Neuron (in vitro differentiated cells): ENCODE measurements at regions not wholly inside any gene's neighbourhood (a gene's known extent, or its start where the extent isn't known, plus 50 kb on each side); places are given as distances from the start of the nearest gene placed in this dataset.
"Not testable (repeated sequence)": the region's sequence is repeated elsewhere in the genome, so short reads cannot be mapped to it uniquely, and the experiment has no call there.

ENCODE experiments used
- H2AFZ ChIP-seq: one replicate; pipeline ENCODE4 v1.6.1; 2013; ENCODE audit warnings: low read depth, mild to moderate bottlenecking, inconsistent platforms, low read length, moderate library complexity
- H3K27me3 ChIP-seq: one replicate; pipeline ENCODE4 v1.6.1; 2013; ENCODE audit warnings: low read length; ENCODE audit not compliant: insufficient read depth
- H3K36me3 ChIP-seq: one replicate; pipeline ENCODE4 v1.6.1; 2013; ENCODE audit warnings: low read length; ENCODE audit not compliant: insufficient read depth
- H3K4me1 ChIP-seq: one replicate; pipeline ENCODE4 v1.6.1; 2013; ENCODE audit warnings: low read length; ENCODE audit not compliant: insufficient read depth
- H3K4me3 ChIP-seq: 2 replicates; pipeline ENCODE4 v1.5.1; 2013; ENCODE audit warnings: mild to moderate bottlenecking, low read length, moderate library complexity
- H3K9me3 ChIP-seq: one replicate; pipeline ENCODE4 v1.6.1; 2013; ENCODE audit warnings: low read length

DNA sequence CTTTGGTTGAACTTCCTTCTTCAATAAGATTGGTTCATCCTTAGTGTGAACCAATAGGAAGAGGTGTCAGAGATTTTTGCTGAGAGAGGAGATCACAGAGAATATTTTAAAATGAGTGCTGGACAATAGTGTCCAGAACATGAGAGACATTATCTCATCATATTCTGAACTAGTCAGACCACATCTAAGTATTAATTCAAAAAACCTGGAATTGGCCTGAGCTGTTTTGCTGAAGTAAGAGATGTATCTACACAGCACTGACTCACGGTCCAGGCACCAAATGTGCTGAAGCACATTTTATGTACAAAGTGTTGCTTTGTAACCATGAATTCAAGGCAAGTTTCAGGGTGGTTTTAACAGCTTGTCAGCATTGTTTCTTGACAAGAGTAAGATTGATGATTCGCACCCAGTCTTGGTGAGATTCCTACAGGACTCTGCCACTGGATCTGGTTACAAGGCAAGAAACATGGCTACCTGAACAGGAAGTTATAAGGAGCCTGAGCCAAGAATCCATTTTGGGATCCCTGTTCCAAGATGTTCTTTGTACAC is 178.2 kb upstream of the HEY2 start:
- H3K36me3 ChIP-seq, result no peaks in the 10 kb centered on the region
- no peaks in the 10 kb centered on the region for H3K9me3 ChIP-seq
- H3K4me3 ChIP-seq, result no peak overlapping the region
- H2AFZ ChIP-seq, result no peak overlapping the region
- H3K4me1 ChIP-seq, result no peaks in the 10 kb centered on the region
- no peaks in the 10 kb centered on the region for H3K27me3 ChIP-seq

DNA sequence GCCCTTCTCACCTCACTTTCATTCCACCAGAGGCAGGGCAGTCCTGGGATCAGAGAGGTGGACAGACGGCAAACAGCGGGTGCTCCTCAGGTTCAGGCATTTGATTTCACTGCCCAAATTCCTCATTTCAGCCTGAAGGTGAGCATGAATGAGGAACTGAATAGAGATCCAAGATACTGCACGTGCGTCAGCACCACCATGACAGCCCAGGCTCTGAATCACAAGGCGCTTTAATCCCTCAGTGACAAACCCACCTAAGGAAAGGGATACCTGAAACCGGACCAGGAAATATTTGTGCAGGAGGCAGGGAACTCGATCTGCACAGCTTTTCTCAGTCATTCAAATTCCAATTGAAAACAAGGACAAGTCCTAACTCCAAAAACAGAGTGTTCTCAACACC is 174.8 kb upstream of the HEY2 start:
- Histone ChIP-seq H2AFZ (no peak overlapping the region), H3K9me3 (no peaks in the 10 kb centered on the region), H3K36me3 (no peaks in the 10 kb centered on the region), H3K4me1 (no peaks in the 10 kb centered on the region), H3K4me3 (no peak overlapping the region), H3K27me3 (no peaks in the 10 kb centered on the region)

DNA sequence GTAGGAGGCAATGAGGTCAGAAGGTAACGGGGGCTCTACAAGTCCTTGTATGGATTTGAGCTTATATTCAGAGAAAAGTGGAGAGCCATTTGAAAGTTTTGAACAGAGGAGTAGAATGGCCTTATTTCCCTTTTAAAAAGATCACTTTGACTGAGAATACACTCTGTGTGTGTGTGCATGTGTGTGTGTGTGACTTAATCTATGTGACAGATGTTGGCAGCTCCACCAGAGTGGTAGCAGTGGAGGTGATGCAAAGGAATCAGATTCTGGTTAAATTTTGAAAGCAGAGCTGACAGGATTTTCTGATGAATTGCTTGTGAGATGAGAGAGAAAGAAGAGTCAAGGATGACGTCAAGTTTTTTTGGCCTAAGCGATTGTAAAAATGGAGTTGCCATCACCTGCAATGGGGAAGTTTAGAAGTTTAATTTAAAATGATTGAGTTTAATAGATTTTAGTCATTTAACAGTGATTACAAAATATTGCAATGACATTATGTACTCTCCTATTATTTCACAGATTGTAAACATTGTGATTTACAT is 172.2 kb upstream of the HEY2 start:
- Histone ChIP-seq H3K4me3 (no peak overlapping the region), H3K36me3 (no peaks in the 10 kb centered on the region), H3K4me1 (no peaks in the 10 kb centered on the region), H3K27me3 (no peaks in the 10 kb centered on the region), H2AFZ (no peak overlapping the region), H3K9me3 (no peaks in the 10 kb centered on the region)

DNA sequence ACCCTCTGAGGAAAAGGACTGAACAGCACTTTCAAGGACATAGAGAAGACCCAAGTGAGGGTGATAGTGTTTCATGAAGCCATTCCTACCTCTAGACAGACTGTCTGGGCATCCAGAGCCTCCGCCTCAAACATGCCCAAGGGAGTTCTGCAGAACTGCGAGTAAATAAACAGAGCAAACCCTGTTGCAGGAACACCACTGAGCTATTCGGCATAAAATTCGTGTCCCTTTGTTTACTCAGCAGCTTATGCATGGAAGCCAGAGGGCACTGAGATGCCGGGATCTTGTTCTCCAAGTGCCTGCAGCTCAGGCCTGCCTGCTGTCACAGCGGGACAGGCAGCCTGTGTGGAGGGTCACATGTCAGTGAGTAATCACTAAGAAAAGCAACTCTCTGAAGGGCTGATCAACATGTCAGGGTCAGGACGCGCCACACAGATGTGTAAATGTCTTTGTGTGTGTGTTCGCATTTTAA is 164.9 kb upstream of the HEY2 start:
- no peak overlapping the region for H3K4me3 ChIP-seq
- no peaks in the 10 kb centered on the region for H3K36me3 ChIP-seq
- no peaks in the 10 kb centered on the region for H3K9me3 ChIP-seq
- no peaks in the 10 kb centered on the region for H3K27me3 ChIP-seq
- H3K4me1 ChIP-seq, result peaks cover 9% of the 10 kb centered on the region
- no peak overlapping the region for H2AFZ ChIP-seq

DNA sequence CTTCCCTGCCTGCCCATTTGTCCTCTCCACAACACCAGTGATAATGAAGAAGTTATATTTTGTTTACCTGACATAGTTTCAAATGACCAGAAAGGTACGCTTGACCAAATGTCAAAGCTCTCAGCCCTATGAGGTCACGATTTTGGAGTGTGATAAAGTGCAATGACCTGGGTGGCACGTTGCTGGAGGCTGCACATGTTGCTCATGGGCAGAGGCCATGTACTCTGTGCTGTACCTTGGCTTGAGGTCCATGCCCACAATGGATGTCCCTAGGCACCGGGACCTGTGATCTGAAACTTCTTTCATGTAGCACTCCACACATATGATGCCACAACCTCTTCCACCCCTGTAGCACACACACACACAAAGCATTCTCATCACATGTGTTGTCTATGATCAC is 164.0 kb upstream of the HEY2 start:
- no peaks in the 10 kb centered on the region for H3K9me3 ChIP-seq
- H3K4me3 ChIP-seq, result no peak overlapping the region

DNA sequence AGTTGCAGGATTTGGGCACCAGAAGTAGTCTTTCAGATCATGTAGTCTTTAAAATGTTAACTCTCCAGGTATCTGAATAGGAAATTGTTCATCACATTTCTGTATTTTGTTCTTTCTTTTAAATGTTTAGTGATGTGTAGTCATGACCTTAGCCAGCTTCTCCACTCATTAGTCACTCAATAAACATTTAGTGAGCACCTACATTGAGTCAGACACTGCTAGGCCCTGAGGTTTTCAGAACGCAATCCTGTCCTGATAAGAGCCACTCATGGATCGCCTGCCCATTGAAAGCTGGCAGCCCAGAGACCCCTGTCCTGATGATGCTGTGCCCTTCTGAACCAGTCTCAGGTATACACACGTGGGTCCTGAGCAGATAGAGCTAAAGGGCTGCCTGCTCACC is 163.4 kb upstream of the HEY2 start:
- Histone ChIP-seq H3K27me3 (no peaks in the 10 kb centered on the region), H3K4me3 (no peak overlapping the region)

More for the DNA sequence above, 164.0 kb upstream of the HEY2 start:
- H2AFZ ChIP-seq, result no peak overlapping the region
- no peaks in the 10 kb centered on the region for H3K27me3 ChIP-seq
- H3K36me3 ChIP-seq, result no peaks in the 10 kb centered on the region
- H3K4me1 ChIP-seq, result peaks cover 9% of the 10 kb centered on the region

DNA sequence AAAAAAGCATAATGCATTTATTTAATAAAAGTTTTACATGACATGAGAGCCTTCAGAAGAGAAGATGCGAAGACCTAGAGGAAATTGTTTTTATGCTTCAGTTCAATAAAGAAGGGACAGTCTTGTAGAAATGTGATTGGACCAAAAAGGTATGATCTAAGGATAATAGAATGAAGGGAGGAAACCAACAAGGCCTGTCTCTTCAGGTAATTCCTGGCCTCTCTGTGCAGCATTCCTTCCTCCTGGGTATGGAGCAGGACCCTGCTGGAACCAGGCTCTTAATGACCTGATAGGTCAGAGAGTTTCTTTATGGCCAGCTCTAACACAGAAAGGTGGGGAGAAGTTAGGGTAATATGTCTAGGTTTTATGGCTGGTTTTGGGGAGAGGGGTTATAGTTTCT is 162.8 kb upstream of the HEY2 start:
- Histone ChIP-seq H3K27me3 (no peaks in the 10 kb centered on the region), H3K36me3 (no peaks in the 10 kb centered on the region), H3K9me3 (no peaks in the 10 kb centered on the region), H2AFZ (no peak overlapping the region), H3K4me3 (no peak overlapping the region), H3K4me1 (peaks cover 9% of the 10 kb centered on the region)

More for the DNA sequence above, 163.4 kb upstream of the HEY2 start:
- Histone ChIP-seq H3K9me3 (no peaks in the 10 kb centered on the region), H3K36me3 (no peaks in the 10 kb centered on the region), H3K4me1 (peaks cover 9% of the 10 kb centered on the region), H2AFZ (no peak overlapping the region)

DNA sequence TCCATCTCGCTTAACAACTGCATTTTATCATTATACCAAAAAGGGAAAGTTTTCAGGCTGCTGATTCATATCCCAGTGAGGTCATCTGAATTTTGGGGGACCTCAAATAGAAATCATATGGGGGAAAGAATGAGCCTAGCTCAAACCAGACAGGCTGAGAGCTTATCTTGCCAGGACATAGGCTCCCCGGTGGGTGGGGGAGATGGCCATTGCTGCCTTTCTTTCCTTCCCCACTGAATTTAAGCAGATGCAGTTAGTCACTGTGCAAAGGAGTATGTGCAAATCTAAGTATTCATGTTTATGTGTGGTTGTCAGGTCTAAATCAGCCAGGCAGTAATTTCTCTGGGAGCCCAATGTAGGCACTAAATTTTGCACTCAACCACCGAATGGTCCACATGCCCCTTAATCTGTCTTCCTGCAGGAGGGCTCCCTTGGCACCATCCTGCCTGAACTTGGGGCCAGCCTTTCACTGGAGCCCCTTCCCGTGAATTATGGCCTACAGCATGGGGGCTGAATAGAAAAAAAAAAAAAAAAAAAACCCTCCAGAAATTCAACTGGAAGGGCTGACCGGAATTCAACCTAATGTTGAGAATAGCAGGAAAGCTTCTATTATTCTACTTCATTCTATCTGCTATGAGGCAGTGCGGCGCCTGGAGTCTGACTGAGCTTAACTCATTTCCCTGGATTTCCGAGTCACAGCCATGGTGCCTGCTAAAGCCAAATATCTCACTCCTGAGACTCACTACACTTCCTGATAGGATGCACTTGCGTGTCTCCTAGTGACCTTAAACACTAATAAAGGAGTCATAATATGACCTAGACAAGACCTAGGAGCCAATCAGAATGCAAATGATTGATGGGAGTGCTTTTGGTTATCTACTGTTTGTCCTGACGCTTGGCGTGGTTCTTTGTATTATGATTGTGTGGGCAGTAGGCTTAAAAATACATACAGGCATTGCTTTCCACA is 161.5 kb upstream of the HEY2 start:
- Histone ChIP-seq H3K4me3 (no peak overlapping the region), H2AFZ (no peak overlapping the region), H3K9me3 (no peaks in the 10 kb centered on the region), H3K27me3 (no peaks in the 10 kb centered on the region), H3K4me1 (peaks cover 9% of the 10 kb centered on the region), H3K36me3 (no peaks in the 10 kb centered on the region)

DNA sequence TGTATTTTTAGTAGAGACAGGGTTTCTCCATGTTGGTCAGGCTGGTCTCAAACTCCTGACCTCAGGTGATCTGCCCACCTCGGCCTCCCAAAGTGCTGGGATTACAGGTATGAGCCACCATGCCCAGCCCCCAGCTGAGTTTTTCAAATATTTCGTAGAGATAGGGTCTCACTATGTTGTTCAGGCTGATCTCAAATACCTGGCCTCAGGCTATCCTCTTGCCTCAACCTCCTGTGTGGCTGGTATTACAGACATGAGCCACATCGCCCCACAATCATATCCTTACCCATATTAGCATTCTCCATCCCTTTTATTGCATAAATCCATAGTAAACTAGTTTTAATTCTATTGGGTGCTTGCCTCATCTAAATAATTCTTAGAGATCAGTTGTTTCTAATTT is 157.6 kb upstream of the HEY2 start:
- not testable (repeated sequence) for H3K4me3 ChIP-seq, H3K9me3 ChIP-seq, H3K36me3 ChIP-seq, H3K27me3 ChIP-seq, H3K4me1 ChIP-seq, H2AFZ ChIP-seq

DNA sequence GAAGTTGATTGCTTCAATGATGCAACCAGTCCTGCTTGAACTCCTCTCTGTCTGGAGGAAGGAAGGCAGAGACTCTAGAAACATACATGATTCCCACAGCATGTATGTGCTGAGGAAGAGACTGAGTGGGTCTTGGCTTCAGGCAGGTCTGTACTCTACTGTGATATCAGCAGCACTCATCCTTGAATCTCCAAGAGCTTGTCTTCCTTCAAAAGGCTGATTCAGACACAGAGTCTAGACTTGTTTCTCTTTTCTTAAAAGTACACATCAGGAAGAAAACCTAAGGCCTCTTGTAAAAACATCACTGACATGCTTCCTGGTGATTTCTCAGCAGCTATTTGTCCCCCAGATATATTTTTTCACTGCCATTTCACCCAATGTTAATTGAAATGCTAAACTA is 155.7 kb upstream of the HEY2 start:
- no peak overlapping the region for H3K4me3 ChIP-seq

DNA sequence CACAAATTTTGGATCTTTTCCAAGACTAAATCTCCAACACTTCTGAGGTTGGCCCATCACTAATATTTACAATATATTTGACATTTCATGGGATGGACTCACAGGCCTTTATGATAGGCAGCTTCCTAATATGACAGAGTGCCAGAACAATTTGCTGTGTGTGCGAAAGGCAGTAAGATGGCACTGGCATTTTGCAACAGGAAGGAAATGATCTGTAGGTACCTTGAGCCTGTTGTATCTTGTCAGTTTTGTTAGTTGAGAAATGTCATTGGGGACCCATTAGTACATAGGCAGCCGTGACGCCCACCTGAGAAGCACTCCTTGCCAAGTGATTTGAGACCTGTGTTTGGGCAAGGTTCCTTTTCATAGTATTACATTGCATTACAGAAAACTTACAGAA is 153.4 kb upstream of the HEY2 start:
- Histone ChIP-seq H3K27me3 (no peaks in the 10 kb centered on the region), H3K4me1 (peaks cover 12% of the 10 kb centered on the region), H2AFZ (no peak overlapping the region), H3K36me3 (no peaks in the 10 kb centered on the region), H3K9me3 (no peaks in the 10 kb centered on the region), H3K4me3 (no peak overlapping the region)

More for the DNA sequence above, 155.7 kb upstream of the HEY2 start:
- H3K36me3 ChIP-seq, result no peaks in the 10 kb centered on the region
- H3K4me1 ChIP-seq, result peaks cover 12% of the 10 kb centered on the region
- no peak overlapping the region for H2AFZ ChIP-seq
- H3K9me3 ChIP-seq, result no peaks in the 10 kb centered on the region
- no peaks in the 10 kb centered on the region for H3K27me3 ChIP-seq

DNA sequence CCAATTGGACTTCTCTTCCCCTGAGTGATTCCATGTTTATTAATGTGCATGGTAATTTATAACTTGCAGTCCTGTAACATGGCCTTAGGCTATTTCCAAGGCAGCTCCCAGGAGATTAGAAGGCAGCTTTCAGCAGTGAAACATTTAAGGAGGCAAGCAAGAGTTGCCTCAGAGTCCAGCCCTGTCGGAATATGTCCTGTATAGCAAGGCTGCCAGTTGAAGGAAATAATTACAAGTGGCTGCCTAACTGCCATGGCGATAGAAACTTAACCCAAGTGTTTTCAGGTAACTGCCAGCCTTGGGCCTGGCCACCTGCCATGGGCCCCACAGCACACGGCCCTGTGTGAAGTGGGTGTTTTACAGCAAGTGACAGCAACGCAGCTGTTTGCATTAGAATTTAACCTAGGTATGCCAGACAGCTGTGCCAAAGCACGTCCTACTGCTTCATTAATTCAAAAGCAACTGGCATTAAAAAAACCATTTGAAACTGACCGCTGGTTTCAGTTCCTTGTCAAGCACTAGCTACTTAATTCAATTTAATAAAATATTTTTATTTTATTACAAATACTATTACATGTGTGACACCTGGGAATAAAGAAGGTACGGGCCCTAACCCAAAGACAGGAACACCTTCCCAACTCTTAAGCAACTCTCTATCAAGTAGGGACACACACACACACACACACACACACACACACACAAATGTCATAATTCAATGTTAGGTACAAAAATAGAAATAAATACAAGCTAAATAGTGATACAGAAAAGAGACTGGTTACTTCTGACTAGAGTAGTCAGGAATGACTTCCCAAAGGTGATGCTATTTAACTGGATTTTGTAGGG is 151.8 kb upstream of the HEY2 start:
- no peak overlapping the region for H3K4me3 ChIP-seq
- H3K36me3 ChIP-seq, result no peaks in the 10 kb centered on the region
- no peak overlapping the region for H2AFZ ChIP-seq
- no peaks in the 10 kb centered on the region for H3K27me3 ChIP-seq
- H3K4me1 ChIP-seq, result peaks cover 12% of the 10 kb centered on the region
- no peaks in the 10 kb centered on the region for H3K9me3 ChIP-seq

DNA sequence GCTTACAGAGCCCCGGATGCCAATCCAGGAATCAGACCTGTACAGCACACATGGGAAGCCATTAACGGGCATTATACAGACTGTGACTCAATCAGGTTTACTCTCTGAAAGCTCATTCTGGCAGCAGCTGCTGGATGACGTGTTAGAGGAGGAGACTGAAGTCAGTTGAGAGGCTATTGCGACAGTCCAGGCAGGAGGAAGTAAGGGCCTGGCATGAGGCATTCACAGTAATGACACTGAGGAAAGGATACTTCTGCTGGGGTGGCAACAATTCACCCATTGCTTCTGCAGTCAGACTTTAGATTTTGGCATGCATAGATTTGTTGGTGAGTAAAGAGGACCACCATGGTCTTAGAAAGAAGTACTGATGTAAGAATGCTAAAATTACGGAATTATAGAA is 151.0 kb upstream of the HEY2 start:
- no peak overlapping the region for H2AFZ ChIP-seq
- no peaks in the 10 kb centered on the region for H3K9me3 ChIP-seq
- H3K27me3 ChIP-seq, result no peaks in the 10 kb centered on the region
- peaks cover 12% of the 10 kb centered on the region for H3K4me1 ChIP-seq
- H3K4me3 ChIP-seq, result no peak overlapping the region
- H3K36me3 ChIP-seq, result no peaks in the 10 kb centered on the region
